ENCODE measurements at regions not wholly inside any gene's neighbourhood (a gene's known extent, or its start where the extent isn't known, plus 50 kb on each side); places are given as distances from the start of the nearest gene placed in this dataset.

DNA sequence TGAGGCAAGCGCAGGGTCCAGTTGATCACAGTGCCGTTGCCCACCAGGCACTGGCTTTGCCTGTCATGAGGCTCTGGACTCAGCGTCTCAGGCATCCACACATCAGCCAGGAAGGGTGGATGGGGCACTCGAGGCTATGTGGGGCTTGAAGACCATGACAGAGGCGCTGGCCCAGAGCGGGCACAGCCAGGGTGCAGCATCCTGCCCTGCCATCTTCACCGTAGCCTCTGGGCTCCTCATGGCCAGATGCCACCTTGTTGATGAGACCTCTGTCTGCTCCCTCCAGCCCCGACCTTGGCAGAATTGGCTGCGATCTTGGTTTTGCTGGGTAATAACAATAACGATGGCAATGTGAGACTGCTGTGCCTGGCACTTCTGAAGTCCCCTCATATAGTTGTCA, 404.2 kb upstream of the IRX2 start:
- TF ChIP-seq, protein P1, sequence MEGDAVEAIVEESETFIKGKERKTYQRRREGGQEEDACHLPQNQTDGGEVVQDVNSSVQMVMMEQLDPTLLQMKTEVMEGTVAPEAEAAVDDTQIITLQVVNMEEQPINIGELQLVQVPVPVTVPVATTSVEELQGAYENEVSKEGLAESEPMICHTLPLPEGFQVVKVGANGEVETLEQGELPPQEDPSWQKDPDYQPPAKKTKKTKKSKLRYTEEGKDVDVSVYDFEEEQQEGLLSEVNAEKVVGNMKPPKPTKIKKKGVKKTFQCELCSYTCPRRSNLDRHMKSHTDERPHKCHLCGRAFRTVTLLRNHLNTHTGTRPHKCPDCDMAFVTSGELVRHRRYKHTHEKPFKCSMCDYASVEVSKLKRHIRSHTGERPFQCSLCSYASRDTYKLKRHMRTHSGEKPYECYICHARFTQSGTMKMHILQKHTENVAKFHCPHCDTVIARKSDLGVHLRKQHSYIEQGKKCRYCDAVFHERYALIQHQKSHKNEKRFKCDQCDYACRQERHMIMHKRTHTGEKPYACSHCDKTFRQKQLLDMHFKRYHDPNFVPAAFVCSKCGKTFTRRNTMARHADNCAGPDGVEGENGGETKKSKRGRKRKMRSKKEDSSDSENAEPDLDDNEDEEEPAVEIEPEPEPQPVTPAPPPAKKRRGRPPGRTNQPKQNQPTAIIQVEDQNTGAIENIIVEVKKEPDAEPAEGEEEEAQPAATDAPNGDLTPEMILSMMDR (conservative IDR thresholded peaks at IDR 0.05; ENCODE audit: low read depth, low read length) = no peak
- TF ChIP-seq EZH2 (IDR thresholded peaks at IDR 0.05; ENCODE audit: low read length, unreplicated experiment) = no peak
- TF ChIP-seq EZH2phosphoT487 (IDR thresholded peaks at IDR 0.05; ENCODE audit: borderline replicate concordance, low read length) = no peak
